ENCODE measurements at regions not wholly inside any gene's neighbourhood (a gene's known extent, or its start where the extent isn't known, plus 50 kb on each side); places are given as distances from the start of the nearest gene placed in this dataset.
"Not testable (repeated sequence)": the region's sequence is repeated elsewhere in the genome, so short reads cannot be mapped to it uniquely, and the experiment has no call there.

- H3K27me3 Mint-ChIP-seq; H3K4me1 Mint-ChIP-seq; H3K9me3 Mint-ChIP-seq; H3K36me3 Mint-ChIP-seq (ENCODE audit: low read depth); ATAC-seq (replicated peaks); H3K27ac Mint-ChIP-seq; H3K4me3 Mint-ChIP-seq: not testable (repeated sequence)
Measured at GRCh38 chr2:238514024-238514423, 87.3 kb downstream of the ASB1 start.

- no peaks in the 10 kb centered on the region for H3K36me3 Mint-ChIP-seq (ENCODE audit: low read depth)
- no peak overlapping the region for H3K27ac Mint-ChIP-seq
- H3K27me3 Mint-ChIP-seq, result no peaks in the 10 kb centered on the region
- H3K4me3 Mint-ChIP-seq, result no peak overlapping the region
- H3K4me1 Mint-ChIP-seq, result no peaks in the 10 kb centered on the region
- ATAC-seq (replicated peaks), result no peak
- peaks cover 8% of the 10 kb centered on the region for H3K9me3 Mint-ChIP-seq
Measured at GRCh38 chr2:238515377-238515776, 88.7 kb downstream of the ASB1 start.

GRCh38 chr2:238517209-238517608 is 90.5 kb downstream of the ASB1 start:
- H3K27me3 Mint-ChIP-seq, result no peaks in the 10 kb centered on the region
- peaks cover 8% of the 10 kb centered on the region for H3K9me3 Mint-ChIP-seq
- no peak overlapping the region for H3K27ac Mint-ChIP-seq
- H3K4me1 Mint-ChIP-seq, result no peaks in the 10 kb centered on the region
- H3K4me3 Mint-ChIP-seq, result no peak overlapping the region
- H3K36me3 Mint-ChIP-seq (ENCODE audit: low read depth), result no peaks in the 10 kb centered on the region
- ATAC-seq (replicated peaks), result no peak

- Mint-ChIP-seq H3K4me1 (no peaks in the 10 kb centered on the region), H3K36me3 (ENCODE audit: low read depth) (no peaks in the 10 kb centered on the region), H3K4me3 (no peak overlapping the region), H3K27ac (no peak overlapping the region), H3K27me3 (no peaks in the 10 kb centered on the region), H3K9me3 (peaks cover 8% of the 10 kb centered on the region)
- ATAC-seq (replicated peaks), result no peak
Measured at GRCh38 chr2:238518172-238518820, 91.6 kb downstream of the ASB1 start.

GRCh38 chr2:238518821-238519186 is 92.1 kb downstream of the ASB1 start:
- Mint-ChIP-seq H3K27me3 (no peaks in the 10 kb centered on the region), H3K36me3 (ENCODE audit: low read depth) (no peaks in the 10 kb centered on the region), H3K4me3 (no peak overlapping the region), H3K4me1 (no peaks in the 10 kb centered on the region), H3K9me3 (peaks cover 8% of the 10 kb centered on the region), H3K27ac (no peak overlapping the region)
- no peak for ATAC-seq (replicated peaks)

- peaks cover 8% of the 10 kb centered on the region for H3K9me3 Mint-ChIP-seq
- H3K4me3 Mint-ChIP-seq, result no peak overlapping the region
Measured at GRCh38 chr2:238520359-238520886, 93.7 kb downstream of the ASB1 start.

GRCh38 chr2:238521002-238521401 is 94.3 kb downstream of the ASB1 start:
- Mint-ChIP-seq H3K9me3 (peaks cover 7% of the 10 kb centered on the region), H3K36me3 (ENCODE audit: low read depth) (no peaks in the 10 kb centered on the region), H3K27me3 (no peaks in the 10 kb centered on the region), H3K4me3 (no peak overlapping the region), H3K27ac (no peak overlapping the region), H3K4me1 (no peaks in the 10 kb centered on the region)
- ATAC-seq (replicated peaks), result no peak

More at GRCh38 chr2:238520359-238520886, 93.7 kb downstream of the ASB1 start:
- Mint-ChIP-seq H3K4me1 (no peaks in the 10 kb centered on the region), H3K36me3 (ENCODE audit: low read depth) (no peaks in the 10 kb centered on the region), H3K27me3 (no peaks in the 10 kb centered on the region), H3K27ac (no peak overlapping the region)
- no peak for ATAC-seq (replicated peaks)

- ATAC-seq (replicated peaks), result no peak
- peaks cover 3% of the 10 kb centered on the region for H3K27me3 Mint-ChIP-seq
- no peak overlapping the region for H3K27ac Mint-ChIP-seq
- H3K9me3 Mint-ChIP-seq, result no peaks in the 10 kb centered on the region
- H3K4me1 Mint-ChIP-seq, result no peaks in the 10 kb centered on the region
- H3K4me3 Mint-ChIP-seq, result no peak overlapping the region
- H3K36me3 Mint-ChIP-seq (ENCODE audit: low read depth), result no peaks in the 10 kb centered on the region
Measured at GRCh38 chr2:238521870-238522269, 95.1 kb downstream of the ASB1 start.

GRCh38 chr2:238523158-238524110 is 96.7 kb downstream of the ASB1 start:
- Mint-ChIP-seq H3K4me3 (no peak overlapping the region), H3K36me3 (ENCODE audit: low read depth) (no peaks in the 10 kb centered on the region), H3K9me3 (no peaks in the 10 kb centered on the region), H3K27me3 (peaks cover 3% of the 10 kb centered on the region), H3K4me1 (no peaks in the 10 kb centered on the region), H3K27ac (no peak overlapping the region)
- ATAC-seq (replicated peaks), result no peak

- no peaks in the 10 kb centered on the region for H3K36me3 Mint-ChIP-seq (ENCODE audit: low read depth)
- no peak overlapping the region for H3K27ac Mint-ChIP-seq
- no peak overlapping the region for H3K4me3 Mint-ChIP-seq
- no peaks in the 10 kb centered on the region for H3K4me1 Mint-ChIP-seq
- ATAC-seq (replicated peaks), result no peak
- no peaks in the 10 kb centered on the region for H3K9me3 Mint-ChIP-seq
- H3K27me3 Mint-ChIP-seq, result peaks cover 3% of the 10 kb centered on the region
Measured at GRCh38 chr2:238524426-238524983, 97.8 kb downstream of the ASB1 start.

- peaks cover 3% of the 10 kb centered on the region for H3K27me3 Mint-ChIP-seq
- no peak for ATAC-seq (replicated peaks)
- no peak overlapping the region for H3K4me3 Mint-ChIP-seq
Measured at GRCh38 chr2:238525990-238526389, 99.3 kb downstream of the ASB1 start.

GRCh38 chr2:238527565-238527964 is 100.8 kb downstream of the ASB1 start:
- H3K27ac Mint-ChIP-seq, result no peak overlapping the region
- H3K9me3 Mint-ChIP-seq, result peaks cover 12% of the 10 kb centered on the region
- no peaks in the 10 kb centered on the region for H3K4me1 Mint-ChIP-seq
- H3K4me3 Mint-ChIP-seq, result no peak overlapping the region
- peaks cover 3% of the 10 kb centered on the region for H3K27me3 Mint-ChIP-seq
- H3K36me3 Mint-ChIP-seq (ENCODE audit: low read depth), result no peaks in the 10 kb centered on the region
- ATAC-seq (replicated peaks), result no peak

More at GRCh38 chr2:238525990-238526389, 99.3 kb downstream of the ASB1 start:
- no peaks in the 10 kb centered on the region for H3K36me3 Mint-ChIP-seq (ENCODE audit: low read depth)
- peaks cover 4% of the 10 kb centered on the region for H3K9me3 Mint-ChIP-seq
- no peak overlapping the region for H3K27ac Mint-ChIP-seq
- H3K4me1 Mint-ChIP-seq, result no peaks in the 10 kb centered on the region

- H3K4me1 Mint-ChIP-seq, result no peaks in the 10 kb centered on the region
- H3K27me3 Mint-ChIP-seq, result peaks cover 3% of the 10 kb centered on the region
- H3K9me3 Mint-ChIP-seq, result peaks cover 12% of the 10 kb centered on the region
- no peak overlapping the region for H3K4me3 Mint-ChIP-seq
- H3K27ac Mint-ChIP-seq, result no peak overlapping the region
- H3K36me3 Mint-ChIP-seq (ENCODE audit: low read depth), result no peaks in the 10 kb centered on the region
- no peak for ATAC-seq (replicated peaks)
Measured at GRCh38 chr2:238528953-238529781, 102.4 kb downstream of the ASB1 start.

- H3K4me1 Mint-ChIP-seq; H3K27ac Mint-ChIP-seq; H3K36me3 Mint-ChIP-seq (ENCODE audit: low read depth); ATAC-seq (replicated peaks); H3K27me3 Mint-ChIP-seq; H3K4me3 Mint-ChIP-seq: not testable (repeated sequence)
- peaks cover 12% of the 10 kb centered on the region for H3K9me3 Mint-ChIP-seq
Measured at GRCh38 chr2:238531017-238531645, 104.4 kb downstream of the ASB1 start.

All from activated T-helper 17 cell treated with anti-CD3 and anti-CD28 coated beads, Interleukin-2, amount 50 U/mL, for 72 hours (primary cell).